Astrocyte of the spinal cord (primary cell): ENCODE measurements at regions not wholly inside any gene's neighbourhood (a gene's known extent, or its start where the extent isn't known, plus 50 kb on each side); places are given as distances from the start of the nearest gene placed in this dataset.

Experiments
- DNase-seq: peaks from one replicate; pipeline ENCODE4 v3.0.0; 2011; ENCODE audit warnings: low read depth, low spot score
- H3K4me3 ChIP-seq: 2 replicates; pipeline ENCODE4 v1.5.1; 2011; ENCODE audit warnings: low read depth, mild to moderate bottlenecking, low read length, moderate library complexity
- CTCF ChIP-seq: IDR thresholded peaks from 2 replicates; pipeline ENCODE4 v1.5.1; 2012; ENCODE audit warnings: low read depth, mild to moderate bottlenecking, low read length, inconsistent platforms
- in situ Hi-C: cut with HindIII; loops from 2 replicates; pipeline ENCODE4 v1.10.0; 2017; ENCODE audit warnings: low sequenced_read_pairs

GRCh38 chr4:41373221-41373620, 116.5 kb downstream of the UCHL1 start:
- no peak overlapping the region for H3K4me3 ChIP-seq
- in situ Hi-C loops, result no loop called here
- no peak for TF ChIP-seq CTCF
- no peak for DNase-seq

GRCh38 chr4:41374490-41374889, 117.8 kb downstream of the UCHL1 start:
- no peak for DNase-seq
- H3K4me3 ChIP-seq, result no peak overlapping the region
- in situ Hi-C loops, result no loop called here
- TF ChIP-seq CTCF, result no peak

- DNase-seq, result no peak
- TF ChIP-seq CTCF, result no peak
- in situ Hi-C loops, result no loop called here
- no peak overlapping the region for H3K4me3 ChIP-seq
Observed at GRCh38 chr4:41375561-41375960, 118.8 kb downstream of the UCHL1 start.

GRCh38 chr4:41377196-41377595, 120.5 kb downstream of the UCHL1 start:
- H3K4me3 ChIP-seq, result no peak overlapping the region
- in situ Hi-C loops, result no loop called here
- no peak for TF ChIP-seq CTCF
- DNase-seq, result no peak

GRCh38 chr4:41379230-41379629, 122.5 kb downstream of the UCHL1 start:
- no peak for TF ChIP-seq CTCF
- no peak overlapping the region for H3K4me3 ChIP-seq
- no peak for DNase-seq
- in situ Hi-C loops, result no loop called here

- TF ChIP-seq CTCF, result no peak
- DNase-seq, result no peak
Observed at GRCh38 chr4:41380511-41381157, 123.9 kb downstream of the UCHL1 start.

GRCh38 chr4:41381384-41381783, 124.7 kb downstream of the UCHL1 start:
- in situ Hi-C loops, result no loop called here
- no peak overlapping the region for H3K4me3 ChIP-seq
- no peak for DNase-seq
- TF ChIP-seq CTCF, result no peak

More at GRCh38 chr4:41380511-41381157, 123.9 kb downstream of the UCHL1 start:
- in situ Hi-C loops, result no loop called here
- H3K4me3 ChIP-seq, result no peak overlapping the region
